ENCODE measurements at regions not wholly inside any gene's neighbourhood (a gene's known extent, or its start where the extent isn't known, plus 50 kb on each side); places are given as distances from the start of the nearest gene placed in this dataset.

GRCh38 chr6:165987483-165988301, 180.0 kb downstream of the TBXT start:
- no peak for TF ChIP-seq FOXK2 (IDR thresholded peaks at IDR 0.05)
- no peak for TF ChIP-seq PKNOX1 (IDR thresholded peaks at IDR 0.05)
- no peak for TF ChIP-seq FOXA1 (IDR thresholded peaks at IDR 0.05)

Measured in HEK293T (cell line).